Right atrium auricular region (tissue), 2 donors: ENCODE measurements at regions not wholly inside any gene's neighbourhood (a gene's known extent, or its start where the extent isn't known, plus 50 kb on each side); places are given as distances from the start of the nearest gene placed in this dataset.

Source experiments
- DNase-seq: peaks from one replicate; pipeline ENCODE4 v3.0.0-alpha.2; 2019; ENCODE audit warnings: low spot score
- H3K27ac ChIP-seq, 2 donors: fragments of 200-600 bp; sonication (generic); 1 replicate in 1 of 2; 2 replicates in 1 of 2; pipeline ENCODE4 v1.5.1; 2016 to 2019
- H3K27me3 ChIP-seq, 2 donors: fragments of 200-600 bp; sonication (generic); one replicate each; pipeline versions ENCODE4 v1.5.1 to v1.6.0; 2017 to 2019
- H3K36me3 ChIP-seq: fragments of 200-600 bp; sonication (generic); one replicate; pipeline ENCODE4 v1.5.1; 2016
- H3K4me1 ChIP-seq, 2 donors: fragments of 200-600 bp; sonication (generic); one replicate each; pipeline versions ENCODE4 v1.5.1 to v1.6.0; 2017 to 2019
- H3K4me3 ChIP-seq, 2 donors: fragments of 200-600 bp; sonication (generic); 1 replicate in 1 of 2; 2 replicates in 1 of 2; pipeline ENCODE4 v1.5.1; 2017 to 2019; ENCODE audit warnings: mild to moderate bottlenecking in 1 of 2, moderate library complexity in 1 of 2
- H3K9me3 ChIP-seq, 2 donors: fragments of 200-600 bp; sonication (generic); one replicate each; pipeline ENCODE4 v1.5.1; 2019
- TF ChIP-seq, protein P1 (sequence below), 2 donors: fragments of 200-600 bp; sonication (generic); IDR thresholded peaks; one replicate each; pipeline ENCODE4 v1.5.1; 2019; ENCODE audit warnings: antibody characterized with exemption in 2 of 2

DNA sequence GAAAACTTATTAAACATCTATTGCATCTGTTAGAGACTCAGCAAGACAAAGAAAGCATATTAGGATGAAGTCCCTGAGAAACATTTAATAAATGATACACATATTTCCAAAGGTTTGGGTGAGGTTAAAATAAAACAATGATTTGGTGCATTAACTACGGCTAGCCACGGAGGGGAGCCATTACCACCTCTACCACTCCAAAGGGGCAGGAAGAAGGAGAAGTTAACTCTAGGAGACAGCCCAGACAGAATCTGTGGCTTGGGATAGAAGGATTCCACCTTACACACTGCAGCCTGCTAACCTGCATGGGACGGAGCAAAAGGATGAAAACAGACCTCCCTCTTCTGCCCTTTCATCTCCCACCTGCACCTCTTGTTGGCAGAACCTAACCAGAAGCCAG is 189.1 kb upstream of the C1QTNF7 start:
- Histone ChIP-seq H3K4me3 (no peak overlapping the region), H3K4me1 (peaks cover 0 to 19% of the 10 kb centered on the region in 2 donors), H3K27ac (no peak overlapping the region), H3K36me3 (no peaks in the 10 kb centered on the region), H3K9me3 (no peaks in the 10 kb centered on the region), H3K27me3 (no peaks in the 10 kb centered on the region)
- no peak for DNase-seq
- TF ChIP-seq, protein P1, sequence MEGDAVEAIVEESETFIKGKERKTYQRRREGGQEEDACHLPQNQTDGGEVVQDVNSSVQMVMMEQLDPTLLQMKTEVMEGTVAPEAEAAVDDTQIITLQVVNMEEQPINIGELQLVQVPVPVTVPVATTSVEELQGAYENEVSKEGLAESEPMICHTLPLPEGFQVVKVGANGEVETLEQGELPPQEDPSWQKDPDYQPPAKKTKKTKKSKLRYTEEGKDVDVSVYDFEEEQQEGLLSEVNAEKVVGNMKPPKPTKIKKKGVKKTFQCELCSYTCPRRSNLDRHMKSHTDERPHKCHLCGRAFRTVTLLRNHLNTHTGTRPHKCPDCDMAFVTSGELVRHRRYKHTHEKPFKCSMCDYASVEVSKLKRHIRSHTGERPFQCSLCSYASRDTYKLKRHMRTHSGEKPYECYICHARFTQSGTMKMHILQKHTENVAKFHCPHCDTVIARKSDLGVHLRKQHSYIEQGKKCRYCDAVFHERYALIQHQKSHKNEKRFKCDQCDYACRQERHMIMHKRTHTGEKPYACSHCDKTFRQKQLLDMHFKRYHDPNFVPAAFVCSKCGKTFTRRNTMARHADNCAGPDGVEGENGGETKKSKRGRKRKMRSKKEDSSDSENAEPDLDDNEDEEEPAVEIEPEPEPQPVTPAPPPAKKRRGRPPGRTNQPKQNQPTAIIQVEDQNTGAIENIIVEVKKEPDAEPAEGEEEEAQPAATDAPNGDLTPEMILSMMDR (IDR thresholded peaks at IDR 0.05), result peak; percentile 29 to 68

DNA sequence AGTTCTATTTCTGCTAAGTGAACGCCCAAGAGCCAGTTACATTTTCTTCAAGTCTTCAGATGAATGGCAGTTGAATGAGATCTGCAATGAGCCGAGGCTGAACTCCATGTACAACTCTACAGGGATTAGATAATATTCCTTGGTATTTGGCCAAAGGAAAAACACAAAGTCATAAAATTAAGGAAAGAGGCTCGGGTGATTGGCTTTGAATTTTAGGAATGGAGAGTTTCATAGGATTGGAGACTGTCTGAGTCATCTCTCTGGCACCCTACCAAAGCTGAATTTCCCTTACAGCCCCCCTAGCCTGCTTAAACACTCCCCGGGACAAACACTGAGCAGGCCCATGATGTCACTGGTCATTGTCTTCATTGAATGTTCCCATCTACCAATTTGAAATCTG is 188.0 kb upstream of the C1QTNF7 start:
- H3K4me1 ChIP-seq, result peaks cover 0 to 15% of the 10 kb centered on the region in 2 donors
- no peaks in the 10 kb centered on the region for H3K36me3 ChIP-seq
- no peak for DNase-seq
- H3K27ac ChIP-seq, result no peak overlapping the region
- H3K4me3 ChIP-seq, result no peak overlapping the region
- no peaks in the 10 kb centered on the region for H3K9me3 ChIP-seq
- no peaks in the 10 kb centered on the region for H3K27me3 ChIP-seq
- TF ChIP-seq, protein P1 (IDR thresholded peaks at IDR 0.05), result no peak

DNA sequence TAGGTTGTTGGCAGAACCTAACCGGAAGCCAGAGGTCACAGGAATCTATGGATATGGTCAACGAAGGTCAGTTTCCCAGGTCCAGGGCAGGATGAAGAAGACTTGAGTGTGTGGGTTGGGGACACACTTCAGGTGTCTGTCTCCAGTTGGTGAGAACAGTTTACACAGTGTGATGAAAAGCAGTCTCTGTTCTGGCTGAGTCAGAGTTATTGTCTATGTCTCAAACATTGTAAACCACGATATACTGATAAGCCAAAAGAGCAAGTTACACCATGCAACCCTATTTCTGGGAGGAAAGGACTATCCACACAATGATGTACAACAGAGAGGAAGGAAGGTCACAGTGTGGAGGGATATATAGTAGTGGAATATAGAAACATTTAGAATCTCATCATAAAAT is 187.1 kb upstream of the C1QTNF7 start:
- TF ChIP-seq, protein P1 (IDR thresholded peaks at IDR 0.05), result no peak
- H3K4me3 ChIP-seq, result no peak overlapping the region
- H3K36me3 ChIP-seq, result no peaks in the 10 kb centered on the region
- no peaks in the 10 kb centered on the region for H3K27me3 ChIP-seq
- no peaks in the 10 kb centered on the region for H3K9me3 ChIP-seq
- H3K27ac ChIP-seq, result no peak overlapping the region
- peaks cover 0 to 15% of the 10 kb centered on the region in 2 donors for H3K4me1 ChIP-seq
- DNase-seq, result no peak

DNA sequence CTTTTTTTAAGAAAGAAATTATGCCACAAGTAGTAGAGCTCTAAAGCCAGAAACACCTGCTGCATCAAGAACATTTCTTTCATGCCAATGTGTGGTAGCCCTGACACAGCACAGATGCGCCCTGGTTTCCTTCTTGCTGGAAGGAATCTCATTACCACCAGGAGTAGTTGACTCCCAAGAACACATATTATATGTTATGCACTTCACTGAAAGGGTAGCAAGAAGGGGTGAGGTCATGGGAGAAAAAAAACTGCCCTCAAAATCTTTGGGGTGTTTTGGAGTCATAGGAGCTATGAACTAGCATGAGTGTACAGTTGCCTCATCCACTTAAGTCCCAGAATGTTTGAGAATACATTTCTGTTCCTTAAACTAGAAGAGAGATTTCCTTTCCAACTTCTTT is 185.8 kb upstream of the C1QTNF7 start:
- DNase-seq, result no peak
- no peak overlapping the region for H3K4me3 ChIP-seq
- H3K4me1 ChIP-seq, result peaks cover 0 to 15% of the 10 kb centered on the region in 2 donors
- no peaks in the 10 kb centered on the region for H3K9me3 ChIP-seq
- H3K27ac ChIP-seq, result no peak overlapping the region
- no peaks in the 10 kb centered on the region for H3K36me3 ChIP-seq
- H3K27me3 ChIP-seq, result no peaks in the 10 kb centered on the region
- TF ChIP-seq, protein P1 (IDR thresholded peaks at IDR 0.05), result no peak

DNA sequence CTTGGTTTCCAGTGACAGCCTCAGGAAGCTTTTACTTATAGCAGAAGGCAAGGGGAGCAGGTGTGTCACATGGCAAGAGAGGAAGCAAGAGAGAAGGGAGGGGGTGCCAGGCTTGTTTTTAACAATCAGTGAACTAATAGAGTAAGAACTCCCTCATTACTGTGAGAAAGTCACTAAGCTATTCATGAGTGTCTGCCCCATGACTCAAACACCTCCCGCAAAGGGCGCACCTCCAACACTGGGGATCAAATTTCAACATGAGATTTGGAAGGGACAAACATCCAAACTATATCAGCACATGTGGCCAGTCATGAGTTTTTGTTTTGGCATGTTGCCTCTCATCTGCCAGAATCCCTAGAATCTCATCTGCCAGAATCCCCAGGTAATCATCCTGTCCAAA is 183.5 kb upstream of the C1QTNF7 start:
- Histone ChIP-seq H3K4me3 (no peak overlapping the region), H3K4me1 (peaks cover 0 to 5% of the 10 kb centered on the region in 2 donors), H3K9me3 (no peaks in the 10 kb centered on the region), H3K36me3 (no peaks in the 10 kb centered on the region), H3K27ac (no peak overlapping the region), H3K27me3 (no peaks in the 10 kb centered on the region)
- no peak for DNase-seq
- TF ChIP-seq, protein P1 (IDR thresholded peaks at IDR 0.05), result no peak

DNA sequence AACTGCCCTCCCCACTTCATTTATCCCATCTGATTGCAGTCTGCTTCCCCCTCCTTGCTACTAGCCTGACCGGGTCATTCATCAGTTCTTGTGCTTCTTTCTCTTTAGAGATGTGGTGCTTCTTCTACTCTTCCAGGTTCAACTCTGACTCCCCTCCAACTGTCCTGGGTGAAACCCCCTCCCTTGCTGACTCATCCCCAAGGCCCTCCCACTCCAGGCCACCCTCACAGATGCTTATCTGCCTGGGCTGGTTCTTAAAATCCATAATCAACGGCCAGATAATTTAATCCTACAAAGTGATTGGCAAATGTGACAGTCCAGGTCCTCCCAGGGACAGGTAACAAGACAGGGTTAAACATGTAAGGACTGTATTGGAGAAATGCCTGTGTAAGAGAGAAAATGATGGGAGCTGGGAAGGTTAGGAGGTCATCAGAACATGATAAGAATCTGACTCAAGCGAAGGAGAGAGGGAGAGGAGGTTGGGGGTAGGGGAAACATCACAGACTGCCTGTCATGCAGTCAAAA is 182.8 kb upstream of the C1QTNF7 start:
- Histone ChIP-seq H3K9me3 (no peaks in the 10 kb centered on the region), H3K27me3 (no peaks in the 10 kb centered on the region), H3K4me3 (no peak overlapping the region), H3K4me1 (no peaks in the 10 kb centered on the region), H3K27ac (no peak overlapping the region), H3K36me3 (no peaks in the 10 kb centered on the region)
- no peak for DNase-seq
- TF ChIP-seq, protein P1 (IDR thresholded peaks at IDR 0.05), result no peak
